ENCODE measurements at regions not wholly inside any gene's neighbourhood (a gene's known extent, or its start where the extent isn't known, plus 50 kb on each side); places are given as distances from the start of the nearest gene placed in this dataset.
A peak's percentile ranks its signal among the peaks of the same experiment; 100 is the strongest.

DNA sequence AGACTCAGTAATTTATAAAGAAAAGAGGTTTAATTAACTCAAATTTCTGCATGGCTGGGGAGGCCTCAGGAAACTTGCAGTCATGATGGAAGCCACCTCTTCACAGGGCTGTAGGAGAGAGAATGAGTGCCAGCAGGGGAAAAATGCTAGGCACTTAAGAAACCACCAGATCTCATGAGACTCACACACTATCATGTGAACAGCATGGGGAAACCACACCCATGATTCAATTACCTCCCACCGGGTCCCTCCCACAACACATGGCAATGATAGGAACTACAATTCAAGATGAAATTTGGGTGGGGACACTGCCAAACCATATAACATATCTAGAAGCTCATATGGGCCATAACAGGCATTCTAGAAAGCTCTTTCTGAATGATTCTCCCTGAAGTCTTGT lies 190.3 kb downstream of the WNT5A start:
- TF ChIP-seq GATA1 (IDR thresholded peaks at IDR 0.05; ENCODE audit: low read depth, low read length): no peak
- no peak for TF ChIP-seq POLR2A (IDR thresholded peaks at IDR 0.05; ENCODE audit: low read length)
- peak in 1 of 2 experiments; percentile 1 for DNase-seq

DNA sequence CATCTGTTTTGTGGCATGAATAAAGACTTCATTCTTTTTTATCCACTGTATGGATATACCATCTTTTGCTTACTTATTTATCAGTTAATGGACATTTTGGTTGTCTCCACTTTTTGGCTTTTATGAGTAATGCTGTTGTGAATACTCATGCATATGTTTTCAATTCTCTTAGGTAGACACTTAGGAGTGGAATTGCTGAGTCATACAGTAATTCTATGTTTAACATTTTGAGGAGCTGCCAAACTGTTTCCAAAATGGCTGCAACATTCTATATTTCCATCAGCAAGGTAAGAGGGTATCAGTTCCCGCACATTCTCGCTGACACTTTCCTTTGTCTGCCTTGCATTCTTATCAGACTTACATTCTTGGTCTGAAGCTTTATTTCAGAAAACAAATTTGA lies 191.1 kb downstream of the WNT5A start:
- no peak for DNase-seq
- TF ChIP-seq GATA1 (IDR thresholded peaks at IDR 0.05; ENCODE audit: low read depth, low read length): no peak

DNA sequence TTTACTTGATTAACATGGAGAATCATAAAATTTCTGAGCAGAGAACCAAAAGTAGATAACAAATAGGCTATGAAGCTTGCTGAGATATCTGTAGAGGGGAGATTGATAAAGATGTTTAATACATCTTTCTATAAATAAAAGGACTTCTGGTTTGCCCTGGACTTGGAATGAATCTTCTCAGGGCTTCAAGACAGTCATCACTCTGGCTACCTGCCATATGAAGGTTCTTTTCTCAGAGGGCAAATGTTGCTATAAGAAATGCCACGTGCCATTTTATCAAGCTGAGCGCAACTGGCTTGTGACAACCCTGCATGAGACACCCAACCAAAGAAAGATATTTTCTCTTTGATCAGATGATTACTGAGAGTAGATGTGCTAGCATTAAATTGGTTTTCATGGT lies 192.5 kb downstream of the WNT5A start:
- no peak for DNase-seq
- TF ChIP-seq POLR2A (IDR thresholded peaks at IDR 0.05; ENCODE audit: low read length): no peak
- no peak for TF ChIP-seq GATA1 (IDR thresholded peaks at IDR 0.05; ENCODE audit: low read depth, low read length)

DNA sequence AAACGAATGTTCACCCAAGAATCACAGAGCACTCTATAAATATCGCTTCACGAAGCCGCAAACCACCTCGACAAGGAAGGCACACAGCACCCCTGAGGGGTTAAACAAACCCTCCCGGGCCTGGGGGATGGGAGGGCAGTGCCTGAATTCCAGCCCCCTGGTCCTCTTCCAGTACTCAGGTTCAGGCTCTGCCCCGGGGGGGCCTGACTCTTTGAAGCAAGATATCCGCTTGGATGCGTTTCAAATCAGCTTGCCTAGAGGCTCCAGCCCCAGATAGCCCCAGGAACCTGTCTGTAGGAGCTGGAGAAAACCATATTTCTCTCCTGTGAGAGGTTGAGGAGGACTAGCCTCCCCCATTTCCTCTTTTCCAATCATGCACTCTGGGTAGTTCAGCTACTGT lies 194.7 kb downstream of the WNT5A start:
- DNase-seq: no peak
- TF ChIP-seq GATA1 (IDR thresholded peaks at IDR 0.05; ENCODE audit: low read depth, low read length) (no peak), POLR2A (IDR thresholded peaks at IDR 0.05; ENCODE audit: low read length) (no peak)

DNA sequence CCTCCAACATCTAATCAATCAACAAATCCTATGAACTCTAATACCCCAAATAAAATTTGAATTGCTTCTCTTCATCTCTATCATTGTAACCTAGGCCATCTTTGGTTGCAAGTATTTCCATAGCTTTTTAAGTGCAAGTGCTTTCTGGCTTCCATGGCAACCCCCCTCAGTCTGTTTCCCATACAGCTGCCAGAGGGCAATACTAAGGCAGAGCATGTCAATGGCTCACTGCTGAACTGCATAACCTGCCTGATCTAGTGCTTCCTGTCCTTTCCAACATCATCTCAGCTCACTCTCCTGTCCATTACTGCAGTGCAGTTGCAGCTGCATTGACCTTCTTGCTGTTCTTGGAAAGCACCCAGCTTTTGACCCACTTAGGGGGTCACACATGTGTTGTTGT lies 198.4 kb downstream of the WNT5A start:
- no peak for DNase-seq
- TF ChIP-seq POLR2A (IDR thresholded peaks at IDR 0.05; ENCODE audit: low read length) (no peak), GATA1 (IDR thresholded peaks at IDR 0.05; ENCODE audit: low read depth, low read length) (no peak)

DNA sequence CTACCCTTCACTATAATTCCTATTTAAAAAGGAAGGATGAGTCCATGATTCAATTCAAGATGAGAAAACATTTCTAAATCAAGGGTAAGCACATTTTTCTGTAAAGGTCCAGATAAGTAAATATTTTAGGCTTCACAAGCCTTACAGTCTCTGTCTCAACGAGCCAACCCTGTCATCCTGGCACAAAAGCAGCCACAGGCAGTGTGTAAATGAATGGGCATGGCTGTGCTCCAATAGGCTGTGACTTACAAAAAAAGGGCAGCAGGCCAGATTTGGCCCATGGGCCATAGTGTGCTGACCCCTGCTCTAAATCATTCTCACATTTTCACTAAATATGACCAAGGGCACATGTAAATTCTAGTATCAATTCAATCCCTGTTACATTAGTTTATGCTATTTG lies 200.4 kb downstream of the WNT5A start:
- TF ChIP-seq GATA1 (IDR thresholded peaks at IDR 0.05; ENCODE audit: low read depth, low read length) (no peak), POLR2A (IDR thresholded peaks at IDR 0.05; ENCODE audit: low read length) (no peak)
- DNase-seq: no peak

DNA sequence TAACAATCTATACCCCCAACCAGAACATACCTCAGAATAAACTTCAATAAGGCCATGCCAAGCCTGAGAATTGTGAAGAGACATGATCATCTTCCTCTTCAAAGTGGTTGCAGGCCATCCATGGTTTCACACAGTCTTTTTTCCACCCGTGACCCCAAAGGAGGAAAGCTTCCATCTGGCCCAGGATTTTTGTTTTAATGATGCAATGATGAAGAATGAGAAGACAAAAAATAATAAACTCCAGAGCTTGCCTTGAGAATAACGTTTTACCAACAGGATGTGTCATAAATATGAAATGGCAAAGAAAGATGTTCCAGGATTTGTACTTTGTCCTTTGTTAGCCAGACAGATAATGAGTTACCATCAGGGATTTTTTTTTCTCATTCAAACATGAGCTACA lies 201.9 kb downstream of the WNT5A start:
- no peak for TF ChIP-seq POLR2A (IDR thresholded peaks at IDR 0.05; ENCODE audit: low read length)
- no peak for DNase-seq

DNA sequence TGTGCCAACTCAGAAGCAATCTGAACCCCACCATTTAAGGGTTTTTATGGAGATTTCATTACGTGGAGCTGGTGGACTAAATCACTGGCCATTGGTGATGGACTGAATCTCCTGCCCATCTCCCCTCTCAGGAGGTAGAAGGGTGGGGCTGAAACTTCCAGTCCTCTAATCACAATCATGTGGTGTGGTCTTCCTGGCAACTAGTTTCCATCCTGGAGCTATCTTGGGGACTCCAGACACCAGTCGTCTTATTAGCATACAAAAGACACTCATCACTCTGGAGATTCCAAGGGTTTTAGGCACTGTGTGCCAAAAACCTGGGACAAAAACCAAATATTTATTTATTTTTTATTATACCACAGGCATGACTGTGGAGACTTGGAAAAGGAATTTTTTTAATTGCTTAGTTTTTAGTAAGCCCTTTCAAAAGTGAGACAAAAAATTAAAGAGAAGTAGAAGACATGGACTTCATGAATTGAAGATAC lies 203.6 kb downstream of the WNT5A start:
- no peak for DNase-seq
- TF ChIP-seq GATA1 (IDR thresholded peaks at IDR 0.05; ENCODE audit: low read depth, low read length) (no peak), POLR2A (IDR thresholded peaks at IDR 0.05; ENCODE audit: low read length) (no peak)

DNA sequence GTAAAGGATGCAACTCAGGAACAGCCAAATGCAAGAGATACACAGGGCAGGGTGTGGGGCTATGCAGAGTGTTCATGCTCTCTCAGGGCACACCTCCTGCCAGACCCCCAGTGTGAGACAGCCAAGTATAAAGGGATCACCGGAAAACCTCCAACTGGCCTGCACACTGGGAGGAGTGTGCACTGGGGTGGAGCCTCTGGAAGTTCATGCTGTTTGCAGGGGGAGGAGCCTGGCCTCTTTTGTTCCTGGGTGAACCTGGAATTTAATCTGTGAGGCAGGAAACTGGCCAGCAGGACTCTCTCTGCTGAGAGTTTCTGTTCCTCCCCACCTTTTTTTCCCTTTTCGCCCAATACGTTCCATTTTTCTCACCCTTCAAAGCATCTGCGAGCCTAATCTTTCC lies 204.1 kb downstream of the WNT5A start:
- no peak for TF ChIP-seq POLR2A (IDR thresholded peaks at IDR 0.05; ENCODE audit: low read length)
- no peak for TF ChIP-seq GATA1 (IDR thresholded peaks at IDR 0.05; ENCODE audit: low read depth, low read length)
- DNase-seq: no peak

DNA sequence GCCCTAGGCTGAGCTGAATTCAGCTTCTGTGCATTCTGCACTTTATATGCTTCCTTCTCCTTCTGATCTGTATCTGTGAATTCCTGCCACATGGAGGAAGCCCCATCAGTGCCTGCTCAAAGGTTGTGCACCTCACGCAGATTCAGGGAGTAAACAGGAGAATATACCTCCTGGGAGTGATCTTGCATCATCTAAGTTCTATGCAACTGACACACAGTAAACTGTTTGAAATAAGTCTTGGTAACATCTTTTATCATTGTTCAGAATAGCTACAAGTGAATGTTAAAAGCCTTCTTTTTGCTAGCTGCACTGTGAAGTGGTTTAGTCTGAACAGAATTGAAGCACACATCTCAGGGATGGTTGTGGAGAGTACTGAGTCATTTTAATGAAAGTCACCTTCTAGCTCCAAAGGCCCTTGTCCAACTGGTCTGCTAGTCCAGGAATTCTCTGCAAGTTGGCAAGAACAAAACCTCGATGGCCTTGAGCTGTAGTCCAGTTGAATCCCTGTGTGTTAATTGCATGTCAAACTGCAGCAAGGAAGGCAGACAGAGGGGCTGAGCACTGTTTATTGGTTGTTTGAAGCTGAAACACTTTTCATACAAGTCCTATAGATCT lies 215.0 kb downstream of the WNT5A start:
- no peak for TF ChIP-seq GATA1 (IDR thresholded peaks at IDR 0.05; ENCODE audit: low read depth, low read length)
- no peak for TF ChIP-seq POLR2A (IDR thresholded peaks at IDR 0.05; ENCODE audit: low read length)
- no peak for DNase-seq

DNA sequence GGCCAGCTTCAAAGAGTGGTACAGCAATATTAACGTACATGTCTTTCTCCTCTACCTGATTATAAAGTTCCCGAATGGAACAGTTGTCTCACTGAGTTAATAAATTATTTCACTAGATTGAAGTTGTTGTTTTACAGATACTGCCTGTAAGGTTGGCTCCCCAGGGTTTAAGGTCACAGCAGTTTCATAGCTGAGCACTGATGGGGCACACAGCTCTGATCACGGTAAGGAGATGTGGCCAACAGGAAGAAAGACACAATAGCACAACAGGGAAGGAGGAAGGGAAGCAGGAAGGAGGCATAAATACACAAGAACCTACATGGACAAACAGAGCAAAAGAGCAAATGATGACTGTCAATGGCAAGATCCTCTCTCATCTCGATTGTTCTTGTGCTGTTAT lies 215.6 kb downstream of the WNT5A start:
- DNase-seq: no peak
- no peak for TF ChIP-seq GATA1 (IDR thresholded peaks at IDR 0.05; ENCODE audit: low read depth, low read length)
- TF ChIP-seq POLR2A (IDR thresholded peaks at IDR 0.05; ENCODE audit: low read length): no peak

DNA sequence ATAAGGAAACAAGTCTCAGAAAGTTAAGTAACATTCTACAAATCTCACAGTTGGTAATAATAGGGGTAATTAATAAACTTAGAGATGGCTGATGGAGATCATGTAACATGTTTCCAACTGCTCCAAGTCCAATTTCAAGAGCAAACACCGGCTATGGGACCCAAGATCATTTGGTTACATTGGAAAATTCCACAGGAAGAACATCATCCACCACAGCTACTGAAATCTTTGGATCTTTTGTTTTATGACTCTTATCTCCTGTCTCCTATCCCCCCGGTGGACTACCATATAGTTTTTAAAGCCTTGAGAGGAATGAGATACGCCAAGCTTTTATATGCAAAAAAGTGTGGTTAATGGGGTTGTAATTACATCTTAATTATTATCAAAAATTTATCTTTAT lies 216.1 kb downstream of the WNT5A start:
- TF ChIP-seq GATA1 (IDR thresholded peaks at IDR 0.05; ENCODE audit: low read depth, low read length) (no peak), POLR2A (IDR thresholded peaks at IDR 0.05; ENCODE audit: low read length) (no peak)
- no peak for DNase-seq

DNA sequence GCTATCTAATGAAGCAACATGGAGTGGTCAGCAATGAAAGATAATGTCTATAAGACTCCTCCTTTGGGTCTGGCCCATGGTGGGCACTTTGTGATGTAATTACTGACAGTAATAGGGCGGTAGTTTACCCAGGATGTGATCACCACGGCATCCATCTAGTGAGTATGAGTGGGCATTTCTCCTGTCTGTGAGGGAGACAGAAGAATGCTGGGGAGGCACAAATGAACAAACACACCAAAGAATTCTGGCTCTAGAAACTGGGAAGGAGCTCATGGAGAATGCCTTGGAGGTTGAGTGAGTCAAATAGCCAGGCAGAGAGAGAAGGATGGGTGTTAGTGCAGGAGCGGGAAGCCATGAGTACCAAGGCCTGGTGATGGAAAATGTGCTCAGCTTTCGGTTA lies 217.5 kb downstream of the WNT5A start:
- TF ChIP-seq POLR2A (IDR thresholded peaks at IDR 0.05; ENCODE audit: low read length): no peak
- no peak for TF ChIP-seq GATA1 (IDR thresholded peaks at IDR 0.05; ENCODE audit: low read depth, low read length)
- DNase-seq: no peak

DNA sequence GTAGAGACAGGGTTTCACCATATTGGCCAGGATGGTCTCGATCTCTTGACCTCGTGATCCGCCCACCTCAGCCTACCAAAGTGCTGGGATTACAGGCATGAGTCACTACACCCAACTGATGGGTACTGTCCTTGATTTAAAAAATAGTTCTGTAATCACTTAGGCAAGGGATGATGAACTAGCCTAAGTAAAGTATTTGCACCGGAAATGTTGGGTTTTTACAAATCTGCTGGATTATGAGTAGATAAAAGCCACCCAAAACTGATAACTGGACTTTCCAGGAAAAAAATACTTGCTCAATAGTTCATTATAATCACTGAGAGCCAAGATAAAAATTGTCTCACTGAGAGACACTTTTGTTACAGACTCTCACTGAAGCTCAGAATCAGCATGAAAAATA lies 218.0 kb downstream of the WNT5A start:
- no peak for DNase-seq
- no peak for TF ChIP-seq POLR2A (IDR thresholded peaks at IDR 0.05; ENCODE audit: low read length)
- TF ChIP-seq GATA1 (IDR thresholded peaks at IDR 0.05; ENCODE audit: low read depth, low read length): no peak

DNA sequence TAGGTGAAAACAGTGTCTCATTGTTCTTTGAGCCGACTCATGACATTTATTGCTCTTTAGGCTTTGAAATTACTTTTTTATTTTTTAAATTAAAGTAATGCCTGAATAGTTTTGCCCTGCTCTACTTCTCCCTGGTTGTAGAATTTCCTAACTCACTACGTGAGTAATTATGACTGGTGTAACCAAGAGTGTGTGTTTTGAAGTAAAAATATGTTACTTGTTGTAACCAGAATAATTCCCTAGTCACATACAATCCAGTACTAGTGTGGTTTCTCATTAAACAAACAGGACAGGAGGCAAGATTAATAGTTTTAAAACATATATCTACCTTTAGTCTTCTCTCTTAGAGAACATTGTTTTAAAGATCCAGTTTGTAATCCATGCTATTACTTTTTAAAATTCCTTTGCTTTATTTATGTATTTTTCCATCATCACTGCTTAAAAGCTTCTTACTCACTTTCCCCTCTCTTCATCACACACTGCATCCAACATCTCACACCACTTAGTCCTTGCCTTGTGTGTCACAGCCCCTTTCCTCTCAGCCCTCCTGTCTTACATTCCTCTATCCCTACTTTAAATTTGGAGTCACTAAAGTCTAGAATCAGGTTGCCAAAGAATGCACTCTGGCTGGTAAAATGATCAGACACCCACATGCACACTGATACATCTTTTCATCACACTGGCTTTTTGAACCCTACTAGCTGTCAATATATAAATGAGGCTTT lies 219.7 kb downstream of the WNT5A start:
- TF ChIP-seq GATA1 (IDR thresholded peaks at IDR 0.05; ENCODE audit: low read depth, low read length) (no peak), POLR2A (IDR thresholded peaks at IDR 0.05; ENCODE audit: low read length) (no peak)
- DNase-seq: no peak

Measured in erythroblast (primary cell).